ENCODE measurements at regions not wholly inside any gene's neighbourhood (a gene's known extent, or its start where the extent isn't known, plus 50 kb on each side); places are given as distances from the start of the nearest gene placed in this dataset.

- no peak for TF ChIP-seq CTCF (IDR thresholded peaks at IDR 0.05; ENCODE audit: extremely low read depth, missing control alignments)
- no peak for DNase-seq (ENCODE audit: low spot score)
Observed at GRCh38 chr13:97848886-97849285, 104.6 kb upstream of the IPO5 start.

DNA sequence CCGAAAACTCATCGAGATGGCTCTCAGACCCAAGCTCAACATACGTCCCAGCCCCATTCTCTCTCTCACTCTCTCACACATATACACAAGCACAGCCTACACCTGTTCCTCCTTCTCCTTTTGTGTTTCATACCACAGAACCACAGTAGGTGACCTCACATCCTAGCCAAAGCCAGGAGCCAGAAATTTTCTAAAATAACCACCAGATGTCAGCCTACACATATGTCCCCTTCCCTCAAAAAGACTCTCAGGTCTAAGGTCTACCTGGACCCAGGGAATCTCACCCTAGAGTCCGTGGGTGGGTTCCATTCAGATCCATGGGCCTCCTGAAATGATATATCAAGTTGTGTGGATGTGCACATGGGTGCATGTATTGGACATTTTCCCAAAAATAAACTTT, 104.2 kb upstream of the IPO5 start:
- no peak for DNase-seq (ENCODE audit: low spot score)
- no peak for TF ChIP-seq CTCF (IDR thresholded peaks at IDR 0.05; ENCODE audit: extremely low read depth, missing control alignments)

GRCh38 chr13:97851269-97851668, 102.2 kb upstream of the IPO5 start:
- DNase-seq (ENCODE audit: low spot score): no peak
- no peak for TF ChIP-seq CTCF (IDR thresholded peaks at IDR 0.05; ENCODE audit: extremely low read depth, missing control alignments)

- no peak for DNase-seq (ENCODE audit: low spot score)
- no peak for TF ChIP-seq CTCF (IDR thresholded peaks at IDR 0.05; ENCODE audit: extremely low read depth, missing control alignments)
Observed at GRCh38 chr13:97852181-97852874, 101.1 kb upstream of the IPO5 start.

DNA sequence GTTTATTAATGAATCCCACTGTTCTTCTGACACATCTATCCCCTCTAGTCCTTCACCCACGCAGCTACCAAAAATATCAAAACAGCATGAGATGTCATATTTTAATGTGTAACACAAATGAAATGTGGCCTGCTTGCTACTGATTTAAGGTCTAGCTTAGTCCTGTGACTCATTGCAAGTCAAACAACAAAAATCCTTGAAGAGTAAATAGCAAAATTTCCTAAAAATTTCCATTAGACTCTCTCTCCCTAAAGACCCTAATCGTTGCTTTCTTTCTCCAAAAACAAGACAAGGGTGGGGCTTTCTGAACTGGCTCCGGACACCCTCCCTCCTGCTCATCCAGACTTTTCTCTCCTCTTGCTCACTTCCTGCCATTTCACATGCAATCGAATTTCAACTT, 99.9 kb upstream of the IPO5 start:
- DNase-seq (ENCODE audit: low spot score): no peak
- no peak for TF ChIP-seq CTCF (IDR thresholded peaks at IDR 0.05; ENCODE audit: extremely low read depth, missing control alignments)

- DNase-seq (ENCODE audit: low spot score): peak; percentile 49
- peak; percentile 90 for TF ChIP-seq CTCF (IDR thresholded peaks at IDR 0.05; ENCODE audit: extremely low read depth, missing control alignments)
Observed at GRCh38 chr13:97855570-97856303, 97.7 kb upstream of the IPO5 start.

DNA sequence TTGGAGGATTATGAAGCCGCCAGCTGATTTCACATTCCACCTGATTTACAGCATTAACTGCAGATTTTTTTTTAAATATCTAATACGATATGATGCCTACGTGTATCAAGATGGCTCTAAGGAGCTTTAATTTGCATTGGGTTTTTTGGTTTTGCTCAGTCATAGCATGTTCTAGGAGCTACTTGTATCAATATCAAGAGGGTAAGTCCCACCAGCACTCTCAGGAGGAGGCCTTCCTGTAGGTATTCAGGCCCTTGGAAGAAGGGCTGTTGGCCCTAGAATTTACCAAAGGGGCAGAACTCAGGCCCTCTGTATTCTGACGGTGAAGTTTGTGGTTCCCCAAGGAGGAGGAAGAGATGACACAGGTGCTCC, 97.2 kb upstream of the IPO5 start:
- DNase-seq (ENCODE audit: low spot score): no peak
- no peak for TF ChIP-seq CTCF (IDR thresholded peaks at IDR 0.05; ENCODE audit: extremely low read depth, missing control alignments)
